HG02623 (cell line): ENCODE measurements at regions not wholly inside any gene's neighbourhood (a gene's known extent, or its start where the extent isn't known, plus 50 kb on each side); places are given as distances from the start of the nearest gene placed in this dataset.
"Not testable (repeated sequence)": the region's sequence is repeated elsewhere in the genome, so short reads cannot be mapped to it uniquely, and the experiment has no call there.

Experiments
- ATAC-seq: cut with Tn5 transposase; IDR thresholded peaks from one replicate; pipeline ENCODE4 v1.9.1; 2021; ENCODE audit warnings: moderate library complexity; ENCODE audit not compliant: unreplicated experiment

GRCh38 chr13:104577071-104577815, 1511.0 kb upstream of the SLC10A2 start:
- no peak for ATAC-seq

- no peak for ATAC-seq
Observed at GRCh38 chr13:104571893-104572229, 1505.6 kb upstream of the SLC10A2 start.

- ATAC-seq: no peak
Observed at GRCh38 chr13:104571161-104571892, 1505.1 kb upstream of the SLC10A2 start.

GRCh38 chr13:104567114-104567513, 1500.9 kb upstream of the SLC10A2 start:
- no peak for ATAC-seq

- ATAC-seq: no peak
Observed at GRCh38 chr13:104565888-104566287, 1499.7 kb upstream of the SLC10A2 start.

GRCh38 chr13:104553896-104554295, 1487.7 kb upstream of the SLC10A2 start:
- no peak for ATAC-seq

- ATAC-seq: no peak
Observed at GRCh38 chr13:104553186-104553585, 1487.0 kb upstream of the SLC10A2 start.

GRCh38 chr13:104534847-104535246, 1468.6 kb upstream of the SLC10A2 start:
- no peak for ATAC-seq

GRCh38 chr13:104532132-104532531, 1465.9 kb upstream of the SLC10A2 start:
- no peak for ATAC-seq

GRCh38 chr13:104530741-104531140, 1464.5 kb upstream of the SLC10A2 start:
- no peak for ATAC-seq

- ATAC-seq: no peak
Observed at GRCh38 chr13:104526561-104526960, 1460.3 kb upstream of the SLC10A2 start.

GRCh38 chr13:104525467-104525866, 1459.2 kb upstream of the SLC10A2 start:
- no peak for ATAC-seq

GRCh38 chr13:104522235-104523072, 1456.2 kb upstream of the SLC10A2 start:
- ATAC-seq: no peak

- ATAC-seq: no peak
Observed at GRCh38 chr13:104510422-104510821, 1444.2 kb upstream of the SLC10A2 start.

- ATAC-seq: not testable (repeated sequence)
Observed at GRCh38 chr13:104493502-104493901, 1427.3 kb upstream of the SLC10A2 start.

GRCh38 chr13:104491916-104492315, 1425.7 kb upstream of the SLC10A2 start:
- no peak for ATAC-seq

GRCh38 chr13:104487006-104487405, 1420.8 kb upstream of the SLC10A2 start:
- no peak for ATAC-seq

- ATAC-seq: no peak
Observed at GRCh38 chr13:104485571-104485970, 1419.4 kb upstream of the SLC10A2 start.

GRCh38 chr13:104483631-104484030, 1417.4 kb upstream of the SLC10A2 start:
- ATAC-seq: no peak

GRCh38 chr13:104477261-104477660, 1411.0 kb upstream of the SLC10A2 start:
- ATAC-seq: no peak

- no peak for ATAC-seq
Observed at GRCh38 chr13:104473936-104474335, 1407.7 kb upstream of the SLC10A2 start.

GRCh38 chr13:104466016-104466415, 1399.8 kb upstream of the SLC10A2 start:
- ATAC-seq: no peak
